ENCODE measurements at regions not wholly inside any gene's neighbourhood (a gene's known extent, or its start where the extent isn't known, plus 50 kb on each side); places are given as distances from the start of the nearest gene placed in this dataset.

- POLR2A ChIA-PET (ENCODE audit: unreplicated experiment) = no interaction called here
- CTCF ChIA-PET = no interaction called here
- BruUV-seq (replicated peaks) = no TSS peak
Measured at GRCh38 chr2:199191461-199191860, 266.3 kb downstream of the SATB2 start.

GRCh38 chr2:199189229-199189628 is 268.5 kb downstream of the SATB2 start:
- POLR2A ChIA-PET (ENCODE audit: unreplicated experiment) = no interaction called here

More at GRCh38 chr2:199191461-199191860, 266.3 kb downstream of the SATB2 start:
- H3K36me3 ChIP-seq (ENCODE audit: low read depth, low read length) = no peaks in the 10 kb centered on the region
- no peaks in the 10 kb centered on the region for H3K79me2 ChIP-seq (ENCODE audit: low read length)
- no peaks in the 10 kb centered on the region for H3K9me2 ChIP-seq (replicated peaks; ENCODE audit: low read length)
- no peaks in the 10 kb centered on the region for H3K4me1 ChIP-seq (ENCODE audit: insufficient read depth, low read length)
- H4K20me1 ChIP-seq (ENCODE audit: low read length) = no peaks in the 10 kb centered on the region
- no peak overlapping the region for H3K4me3 ChIP-seq (ENCODE audit: low read length)
- no peak overlapping the region for H3K9ac ChIP-seq (ENCODE audit: low read length)
- DNase-seq (no peak), ATAC-seq (no peak)
- H3K27me3 ChIP-seq (ENCODE audit: low read length) = 0 out of 2 replicates have a peak, but pooled peaks cover 6% of the 10 kb centered on the region
- no peaks in the 10 kb centered on the region for H3K9me3 ChIP-seq (ENCODE audit: low read length)
- TF ChIP-seq CTCF (conservative IDR thresholded peaks at IDR 0.05; ENCODE audit: low read depth, low read length) (no peak), EZH2 (IDR thresholded peaks at IDR 0.05; ENCODE audit: low read length, unreplicated experiment) (no peak), EZH2phosphoT487 (IDR thresholded peaks at IDR 0.05; ENCODE audit: borderline replicate concordance, low read length) (no peak)
- H2AFZ ChIP-seq (ENCODE audit: low read length) = no peak overlapping the region
- H3F3A ChIP-seq (ENCODE audit: low read length, unreplicated experiment) = no peaks in the 10 kb centered on the region
- H3K4me2 ChIP-seq (ENCODE audit: low read length) = no peak overlapping the region
- intact Hi-C loops (cut with micrococcal nuclease) = no loop called here
- no peak overlapping the region for H3K27ac ChIP-seq (ENCODE audit: low read length)

More at GRCh38 chr2:199189229-199189628, 268.5 kb downstream of the SATB2 start:
- DNase-seq (no peak), ATAC-seq (no peak)
- H3K9me3 ChIP-seq (ENCODE audit: low read length) = no peaks in the 10 kb centered on the region
- no peak overlapping the region for H3K4me2 ChIP-seq (ENCODE audit: low read length)
- no peak overlapping the region for H3K9ac ChIP-seq (ENCODE audit: low read length)
- H3K36me3 ChIP-seq (ENCODE audit: low read depth, low read length) = no peaks in the 10 kb centered on the region
- no TSS peak for BruUV-seq (replicated peaks)
- H4K20me1 ChIP-seq (ENCODE audit: low read length) = no peaks in the 10 kb centered on the region
- H3F3A ChIP-seq (ENCODE audit: low read length, unreplicated experiment) = no peaks in the 10 kb centered on the region
- H3K4me1 ChIP-seq (ENCODE audit: insufficient read depth, low read length) = no peaks in the 10 kb centered on the region
- H3K27ac ChIP-seq (ENCODE audit: low read length) = no peak overlapping the region
- no peaks in the 10 kb centered on the region for H3K79me2 ChIP-seq (ENCODE audit: low read length)
- H2AFZ ChIP-seq (ENCODE audit: low read length) = no peak overlapping the region
- TF ChIP-seq EZH2 (IDR thresholded peaks at IDR 0.05; ENCODE audit: low read length, unreplicated experiment) (no peak), EZH2phosphoT487 (IDR thresholded peaks at IDR 0.05; ENCODE audit: borderline replicate concordance, low read length) (no peak), CTCF (conservative IDR thresholded peaks at IDR 0.05; ENCODE audit: low read depth, low read length) (no peak)
- CTCF ChIA-PET = no interaction called here
- 0 out of 2 replicates have a peak, but pooled peaks cover 6% of the 10 kb centered on the region for H3K27me3 ChIP-seq (ENCODE audit: low read length)
- intact Hi-C loops (cut with micrococcal nuclease) = no loop called here
- no peaks in the 10 kb centered on the region for H3K9me2 ChIP-seq (replicated peaks; ENCODE audit: low read length)
- no peak overlapping the region for H3K4me3 ChIP-seq (ENCODE audit: low read length)

Data from PC-3 (cell line).